NCI-H146 treated with DMSO at 0.1 percent for 48 hours (cell line): ENCODE measurements at regions not wholly inside any gene's neighbourhood (a gene's known extent, or its start where the extent isn't known, plus 50 kb on each side); places are given as distances from the start of the nearest gene placed in this dataset.
"Not testable (repeated sequence)": the region's sequence is repeated elsewhere in the genome, so short reads cannot be mapped to it uniquely, and the experiment has no call there.

Experiments
- DNase-seq: peaks from one replicate; lab custom pipeline; 2025; ENCODE audit not compliant: unreplicated experiment; lab: John Stamatoyannopoulos, UW

DNA sequence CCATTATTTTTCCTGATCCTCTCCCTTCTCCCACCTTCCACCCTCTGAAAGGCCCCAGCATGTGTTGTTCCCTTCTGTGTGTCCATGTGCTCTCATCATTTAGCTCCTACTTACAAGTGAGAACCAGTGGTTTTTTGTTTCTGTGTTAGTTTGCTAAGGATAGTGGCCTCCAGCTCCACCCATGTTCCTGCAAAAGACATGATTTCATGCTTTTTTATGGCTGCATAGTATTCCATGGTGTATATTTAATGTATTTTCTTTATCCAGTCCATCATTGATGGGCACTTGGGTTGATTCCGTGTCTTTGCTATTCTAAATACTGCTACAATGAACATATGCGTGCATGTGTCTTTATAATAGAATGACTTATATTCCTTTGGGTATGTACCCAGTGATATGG, 89.4 kb upstream of the C1orf174 start:
- no peak for DNase-seq

DNA sequence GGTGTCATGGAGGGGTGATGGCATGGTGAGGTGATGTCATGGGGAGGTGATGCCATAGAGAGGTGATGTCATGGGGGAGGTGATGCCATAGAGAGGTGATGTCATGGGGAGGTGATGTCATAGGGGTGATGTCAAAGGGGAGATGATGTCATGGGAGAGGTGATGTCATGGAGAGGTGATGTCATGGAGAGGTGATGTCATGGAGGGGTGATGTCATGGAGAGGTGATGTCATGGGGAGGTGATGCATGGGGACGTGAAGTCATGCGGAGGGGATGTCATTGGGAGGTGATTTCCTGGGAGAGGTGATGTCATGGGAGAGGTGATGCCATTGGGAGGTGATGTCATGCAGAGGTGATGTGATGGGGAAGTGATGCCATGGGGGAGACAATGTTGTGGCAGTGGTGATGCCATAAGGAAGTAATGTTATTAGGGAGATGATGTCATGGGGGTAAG, 92.1 kb upstream of the C1orf174 start:
- no peak for DNase-seq

DNA sequence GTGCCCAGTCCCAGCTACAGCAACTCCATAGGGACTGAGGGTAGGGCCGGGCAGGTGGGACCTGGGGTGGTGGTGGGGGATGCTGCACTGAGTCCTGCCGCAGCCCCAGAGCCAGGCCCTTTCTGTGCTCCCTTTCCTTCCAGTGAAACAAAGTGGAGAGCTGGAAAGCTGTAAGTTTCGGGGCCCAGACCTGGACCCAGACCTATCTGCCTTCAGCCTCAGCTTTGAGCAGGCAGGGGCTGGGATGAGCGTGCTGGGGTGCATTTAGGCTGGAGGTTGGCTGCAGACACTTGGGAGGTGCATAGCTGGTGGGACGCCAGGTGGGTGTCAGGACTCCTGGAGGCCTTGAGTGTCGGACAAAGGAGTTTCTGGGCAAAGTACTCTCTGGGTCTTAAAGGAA, 92.7 kb upstream of the C1orf174 start:
- no peak for DNase-seq

DNA sequence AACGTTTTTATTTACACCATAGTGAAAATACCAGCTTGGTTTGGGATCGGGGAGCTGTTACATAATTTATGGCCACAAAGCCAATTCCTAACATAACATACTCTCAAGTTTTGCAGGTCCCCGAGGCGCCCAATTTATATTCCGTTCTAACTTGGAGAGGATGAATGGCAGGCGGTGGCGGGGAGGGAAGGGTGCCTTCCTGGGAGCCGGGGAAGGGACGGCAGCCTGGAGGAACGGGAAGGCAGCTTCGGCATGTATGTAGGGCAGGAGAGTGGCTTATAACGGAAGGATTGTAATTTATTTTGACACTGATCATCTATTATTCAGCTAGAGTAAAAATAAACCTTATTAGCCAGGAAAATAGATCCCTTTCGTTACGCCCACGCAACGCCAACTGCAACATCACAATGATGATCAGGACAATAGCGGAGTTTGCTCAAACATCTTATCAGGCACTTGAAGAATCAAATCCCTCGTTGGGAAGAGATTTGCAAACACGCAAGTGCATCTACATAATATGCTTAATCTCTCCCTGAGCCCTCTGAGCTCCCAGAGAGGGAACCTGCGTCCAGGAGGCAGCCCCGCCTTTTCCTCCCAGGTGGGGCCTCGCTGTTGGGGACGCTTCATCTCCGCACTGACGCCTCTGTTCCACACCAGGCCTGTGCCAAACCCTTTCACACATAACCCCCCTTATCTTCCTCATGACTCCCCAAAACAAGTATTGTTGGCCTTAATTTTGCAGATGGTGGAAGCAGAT, 93.7 kb upstream of the C1orf174 start:
- no peak for DNase-seq

DNA sequence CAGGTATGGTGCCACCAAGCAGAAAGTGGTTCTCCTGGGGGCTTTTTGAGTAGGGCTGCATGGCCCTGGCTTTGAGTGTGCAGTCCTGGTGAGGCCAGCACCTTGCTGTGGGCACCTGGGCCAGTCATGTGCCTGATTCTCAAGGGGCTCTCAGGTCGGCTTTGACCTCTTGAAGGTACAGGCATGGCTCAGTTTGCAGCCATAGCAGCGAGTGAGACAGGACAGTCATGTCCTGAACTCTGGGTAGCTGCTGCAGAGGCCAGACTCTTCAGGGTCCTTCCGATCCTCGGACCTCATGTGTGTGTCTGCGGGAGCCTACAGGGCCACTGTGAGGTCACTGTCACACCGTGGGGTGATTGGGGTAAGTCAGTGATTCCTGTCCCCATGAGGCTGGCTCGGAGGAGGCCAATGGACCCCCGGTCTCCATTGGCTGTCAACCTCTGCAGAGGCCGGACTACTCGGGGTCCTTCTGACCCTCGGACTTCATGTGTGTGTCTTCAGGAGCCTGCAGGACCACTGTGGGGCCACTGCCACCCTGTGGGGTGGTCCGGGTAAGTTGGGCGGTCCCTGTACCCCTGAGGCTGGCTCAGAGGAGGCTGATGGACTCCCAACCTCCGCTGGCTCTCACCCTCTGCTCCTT, 95.2 kb upstream of the C1orf174 start:
- DNase-seq, result no peak

DNA sequence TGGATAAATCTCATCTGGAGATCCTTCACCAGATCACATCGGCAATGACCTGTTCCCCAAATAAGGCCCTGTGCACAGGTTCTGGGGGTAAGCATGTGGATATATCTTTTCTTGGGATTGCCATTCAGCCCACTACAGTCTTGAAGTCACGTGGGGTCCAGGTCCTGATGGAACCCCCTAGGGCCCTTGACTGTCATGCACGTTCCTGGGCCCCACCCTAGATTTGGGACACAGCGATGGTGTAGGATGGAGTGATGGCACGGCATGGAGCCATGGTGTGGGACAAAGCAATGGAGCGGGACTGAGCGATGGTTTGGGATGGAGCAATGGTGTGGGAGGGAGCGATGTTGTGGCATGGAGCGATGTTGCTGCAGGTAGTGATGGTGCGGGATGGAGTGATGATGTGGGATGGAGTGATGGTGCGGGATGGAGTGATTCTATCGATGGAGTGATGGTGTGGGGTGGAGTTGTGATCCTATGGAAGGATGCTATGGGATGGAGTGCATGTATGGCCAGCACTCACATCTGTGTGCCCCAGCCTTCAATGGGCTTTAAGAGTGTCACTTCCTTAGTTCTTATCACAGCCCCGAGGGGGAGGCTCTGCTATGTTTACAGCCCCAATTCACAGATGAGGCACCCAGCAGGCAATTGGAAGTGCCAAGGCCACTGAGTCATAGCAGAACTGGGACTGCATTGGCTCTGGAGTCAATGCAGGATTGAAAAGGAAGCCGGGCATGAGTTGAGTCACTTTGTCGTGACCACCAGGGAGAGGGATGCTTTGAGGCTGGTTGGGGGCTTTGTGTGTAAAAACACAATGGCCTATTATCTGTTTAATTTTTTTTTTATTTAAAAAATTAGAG, 97.0 kb upstream of the C1orf174 start:
- DNase-seq, result no peak

DNA sequence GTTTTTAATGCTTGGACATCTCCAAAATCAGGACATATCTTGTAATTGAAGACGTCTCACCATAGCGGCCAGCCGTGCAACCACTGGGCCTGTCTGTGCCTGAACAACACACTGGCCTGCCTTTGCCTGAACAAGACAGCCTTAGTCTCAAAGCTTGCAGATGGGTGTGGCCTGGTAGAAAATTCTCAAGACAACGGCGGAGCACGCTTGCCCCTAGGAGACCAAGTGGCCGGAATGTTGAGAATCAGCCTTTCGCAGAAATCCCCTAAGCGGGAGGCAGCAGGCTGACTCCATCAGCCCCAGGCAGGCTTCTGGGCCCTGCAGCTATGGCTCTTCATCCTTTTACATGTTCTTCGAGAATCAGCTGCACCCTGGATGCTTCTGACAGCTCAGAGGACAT, 98.0 kb upstream of the C1orf174 start:
- no peak for DNase-seq

DNA sequence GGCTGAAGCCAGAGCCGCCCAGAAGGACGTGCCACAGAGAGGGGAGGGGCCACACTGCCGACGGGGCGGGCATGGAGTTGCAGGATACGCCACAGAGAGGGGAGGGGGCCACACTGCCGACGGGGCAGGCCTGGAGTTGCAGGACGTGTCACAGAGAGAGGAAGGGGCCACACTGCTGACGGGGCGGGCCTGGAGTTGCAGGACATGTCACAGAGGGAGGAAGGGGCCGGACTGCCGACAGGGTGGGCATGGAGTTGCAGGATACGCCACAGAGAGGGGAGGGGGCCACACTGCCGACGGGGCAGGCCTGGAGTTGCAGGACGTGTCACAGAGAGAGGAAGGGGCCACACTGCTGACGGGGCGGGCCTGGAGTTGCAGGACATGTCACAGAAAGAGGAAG, 99.4 kb upstream of the C1orf174 start:
- not testable (repeated sequence) for DNase-seq

DNA sequence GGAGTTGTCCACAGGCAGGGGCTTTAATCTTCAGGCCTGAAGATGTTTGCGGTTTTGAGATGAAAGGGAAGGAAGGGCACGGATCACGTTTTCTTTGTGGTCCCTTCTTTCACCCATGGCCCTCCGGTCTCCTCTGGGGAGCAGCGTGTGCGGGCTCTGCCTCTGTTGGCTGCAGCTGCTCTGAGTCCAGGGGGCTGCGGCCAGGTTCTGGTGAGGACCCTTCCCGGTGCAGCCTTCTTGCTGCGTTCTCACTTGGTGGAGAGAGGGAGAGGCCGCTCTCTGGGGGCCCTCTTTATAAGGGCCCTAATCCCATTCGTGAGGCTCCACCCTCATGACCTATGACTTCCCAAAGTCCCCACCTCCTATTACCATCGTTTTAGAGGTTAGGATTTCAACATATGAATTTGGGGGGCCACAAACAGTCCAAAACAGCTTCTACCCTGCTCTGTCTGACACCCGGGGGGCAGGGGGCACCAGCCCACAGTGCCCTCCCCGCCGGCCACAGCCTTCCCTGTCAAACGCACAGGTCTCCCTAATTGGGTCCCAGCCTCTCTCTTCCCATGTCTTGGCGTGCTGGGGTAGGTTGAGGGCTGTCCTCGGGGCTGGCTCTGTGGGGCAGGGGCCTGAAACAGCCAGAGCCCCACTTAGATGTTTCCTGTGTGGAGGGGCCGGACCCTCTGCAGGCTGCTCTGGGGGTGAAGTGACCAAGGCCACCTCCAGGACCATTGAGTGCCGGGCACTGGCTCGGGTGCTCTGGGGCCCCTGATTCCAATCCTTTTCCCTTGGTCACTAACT, 100.1 kb upstream of the C1orf174 start:
- DNase-seq, result no peak

DNA sequence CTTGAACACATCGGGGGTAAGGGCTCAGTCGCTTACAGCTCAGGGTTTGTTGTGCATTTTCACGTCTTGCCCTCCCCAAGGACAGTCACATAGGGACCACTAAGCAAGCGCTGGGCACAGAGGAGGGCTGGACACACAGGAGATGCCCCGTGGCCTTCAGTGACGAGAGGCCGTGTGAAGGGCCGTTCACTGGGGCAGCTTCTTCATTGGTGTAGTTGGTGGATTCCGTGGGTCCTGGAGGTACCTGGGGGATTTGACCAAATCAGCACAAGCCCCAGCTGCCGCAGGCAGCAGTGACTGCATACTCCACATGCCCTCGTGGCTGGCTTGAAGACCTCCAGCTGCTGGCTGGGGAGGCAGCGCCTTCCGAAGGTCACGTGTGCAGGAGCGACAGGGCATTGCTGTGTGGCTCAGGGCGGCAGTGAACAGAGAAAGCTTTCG, 100.8 kb upstream of the C1orf174 start:
- no peak for DNase-seq

DNA sequence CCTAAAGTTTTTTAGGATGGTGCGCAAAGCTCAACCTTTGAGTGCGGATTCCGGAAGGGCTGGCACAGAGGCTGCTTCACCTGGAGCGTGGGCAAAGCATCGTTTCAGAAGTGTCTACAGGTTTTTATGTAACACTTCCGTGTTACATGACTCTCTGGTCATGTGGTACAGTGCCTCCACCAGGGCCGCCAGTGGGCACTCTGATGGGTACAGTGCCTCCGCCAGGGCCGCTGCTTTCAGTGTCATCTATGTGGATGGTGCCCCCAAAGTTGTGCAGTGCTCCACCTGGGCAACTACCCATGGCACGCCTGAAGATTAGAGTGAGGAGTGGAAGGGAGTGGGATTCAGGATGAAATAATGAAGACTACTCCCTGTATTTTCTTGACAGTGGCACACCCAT, 101.4 kb upstream of the C1orf174 start:
- DNase-seq, result no peak

DNA sequence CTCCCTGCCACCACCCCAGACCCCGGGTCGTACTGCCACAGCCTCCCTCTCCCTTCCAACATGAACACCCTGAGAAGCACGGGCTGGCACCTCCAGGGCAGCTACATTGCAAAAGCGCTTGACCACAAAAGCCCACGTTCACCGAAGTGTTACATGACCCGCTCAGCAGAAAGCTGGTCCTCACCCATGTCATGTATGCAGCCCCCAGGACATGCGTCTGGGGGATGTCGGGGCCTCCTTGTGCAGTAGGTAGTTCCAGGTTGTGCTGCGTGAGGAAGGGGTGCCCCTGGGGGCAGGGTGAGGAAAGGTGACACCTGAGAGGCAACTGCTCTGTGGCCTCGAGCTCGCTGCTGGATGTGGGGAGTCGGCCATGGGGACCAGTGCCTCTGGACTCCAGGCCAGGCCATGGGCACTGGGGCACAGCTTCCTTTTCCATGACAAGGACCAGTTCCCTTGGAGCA, 102.0 kb upstream of the C1orf174 start:
- no peak for DNase-seq

DNA sequence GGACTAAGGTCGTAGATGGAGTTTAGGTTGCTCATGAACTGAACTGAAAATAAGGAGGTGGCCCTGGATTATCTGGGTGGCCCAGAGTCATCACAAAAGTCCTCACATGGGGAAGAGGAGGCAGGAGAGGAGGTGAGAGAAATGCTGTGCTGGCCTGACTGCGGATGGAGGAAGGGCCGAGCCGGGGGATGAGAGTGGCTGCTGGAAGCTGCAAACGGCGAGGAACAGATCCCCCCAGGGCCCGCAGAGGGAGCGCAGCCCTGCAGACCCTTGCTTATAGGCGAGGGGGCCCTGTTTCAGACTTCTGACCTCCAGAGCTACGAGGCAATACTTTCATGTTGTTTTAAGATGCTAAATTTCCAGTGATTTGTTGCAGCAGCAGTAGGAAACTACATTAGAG, 102.7 kb upstream of the C1orf174 start:
- no peak for DNase-seq

DNA sequence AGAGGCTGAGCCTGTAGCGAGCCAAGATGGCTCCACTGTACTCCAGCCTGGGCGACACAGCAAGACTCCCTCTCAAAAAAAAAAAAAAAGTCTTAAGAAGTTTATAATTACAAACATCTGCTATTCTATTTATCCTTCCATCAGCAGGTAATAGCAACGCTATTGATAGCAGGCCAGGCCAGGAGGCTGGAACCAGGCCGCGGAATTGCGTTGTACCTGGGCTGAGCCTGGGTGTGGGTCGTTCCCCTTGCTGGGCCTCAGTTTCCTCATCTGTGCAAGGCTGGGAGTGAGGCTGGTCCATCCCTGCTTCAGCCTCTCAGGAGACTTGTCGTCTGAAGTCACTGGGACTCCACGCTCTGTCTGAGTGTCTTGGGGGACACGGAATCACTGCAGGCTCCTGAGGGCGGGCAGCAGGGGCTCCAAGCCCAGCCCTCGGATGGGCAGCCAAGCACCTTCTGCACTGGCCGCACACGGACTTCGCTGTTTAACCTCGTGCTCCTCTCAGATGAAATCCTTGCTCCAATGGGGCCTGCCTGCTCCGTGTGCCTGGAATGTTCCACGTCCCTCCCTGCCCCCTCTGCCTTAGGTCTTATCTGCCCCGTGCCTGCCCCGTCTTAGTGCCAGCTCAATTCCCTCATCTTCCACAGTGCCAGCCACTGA, 103.9 kb upstream of the C1orf174 start:
- no peak for DNase-seq

DNA sequence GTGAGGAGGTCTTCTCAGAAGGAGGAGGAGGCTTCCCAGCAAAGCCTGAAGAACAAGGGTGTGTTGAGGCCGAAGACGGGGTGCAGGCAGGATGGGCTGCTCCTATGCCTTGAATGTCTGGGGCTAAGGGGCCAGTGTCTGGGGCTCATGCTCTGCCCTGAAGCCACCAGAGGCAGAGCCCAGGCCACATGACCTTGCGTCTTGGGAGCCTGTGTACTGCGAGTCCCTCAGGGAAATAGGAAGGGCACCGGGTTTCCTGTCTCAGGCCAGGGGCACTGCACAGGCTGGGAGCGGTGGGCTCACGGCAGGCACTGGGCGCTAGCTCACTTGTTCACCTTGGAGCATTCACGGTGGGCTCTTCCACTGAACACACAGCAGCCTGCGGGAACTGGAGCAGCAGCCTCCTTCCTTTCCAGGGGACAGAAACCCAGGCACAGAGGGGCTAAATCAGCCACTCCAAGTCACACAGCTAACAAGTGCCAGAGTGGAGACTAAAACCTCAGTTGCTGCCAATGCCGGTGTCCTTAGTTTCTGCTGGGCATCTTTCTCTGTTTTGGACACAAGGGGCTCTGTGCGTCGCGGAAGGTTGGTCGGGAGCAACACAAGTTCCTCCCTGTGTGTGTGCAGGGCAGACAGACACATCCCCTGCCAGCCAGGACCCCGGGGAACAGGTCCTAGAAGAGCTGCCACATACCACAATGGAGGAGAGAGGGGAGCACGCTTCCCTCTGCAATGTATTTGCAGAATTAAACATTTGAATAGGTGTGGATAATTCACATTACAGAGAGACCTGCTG, 104.8 kb upstream of the C1orf174 start:
- DNase-seq, result no peak

DNA sequence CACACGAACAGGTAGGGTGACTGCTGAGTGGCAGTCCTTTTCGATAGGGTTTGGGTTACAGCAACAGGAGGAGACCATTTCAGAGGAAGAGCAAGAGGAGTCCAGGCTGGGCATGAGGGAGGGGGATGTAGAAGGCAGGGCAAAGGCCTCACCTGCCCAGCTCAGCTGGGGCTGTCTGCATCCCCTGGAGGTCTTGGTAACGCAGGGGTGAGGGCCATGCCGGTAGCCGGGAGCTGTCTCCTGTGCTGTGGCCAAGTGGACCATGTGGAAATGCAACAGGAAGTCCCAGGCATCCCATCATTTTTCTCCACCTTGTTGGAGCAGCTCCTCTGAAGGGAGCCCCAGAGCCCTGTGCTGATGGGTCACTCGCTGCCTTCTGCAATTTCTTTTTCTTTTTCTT, 105.4 kb upstream of the C1orf174 start:
- DNase-seq, result no peak

DNA sequence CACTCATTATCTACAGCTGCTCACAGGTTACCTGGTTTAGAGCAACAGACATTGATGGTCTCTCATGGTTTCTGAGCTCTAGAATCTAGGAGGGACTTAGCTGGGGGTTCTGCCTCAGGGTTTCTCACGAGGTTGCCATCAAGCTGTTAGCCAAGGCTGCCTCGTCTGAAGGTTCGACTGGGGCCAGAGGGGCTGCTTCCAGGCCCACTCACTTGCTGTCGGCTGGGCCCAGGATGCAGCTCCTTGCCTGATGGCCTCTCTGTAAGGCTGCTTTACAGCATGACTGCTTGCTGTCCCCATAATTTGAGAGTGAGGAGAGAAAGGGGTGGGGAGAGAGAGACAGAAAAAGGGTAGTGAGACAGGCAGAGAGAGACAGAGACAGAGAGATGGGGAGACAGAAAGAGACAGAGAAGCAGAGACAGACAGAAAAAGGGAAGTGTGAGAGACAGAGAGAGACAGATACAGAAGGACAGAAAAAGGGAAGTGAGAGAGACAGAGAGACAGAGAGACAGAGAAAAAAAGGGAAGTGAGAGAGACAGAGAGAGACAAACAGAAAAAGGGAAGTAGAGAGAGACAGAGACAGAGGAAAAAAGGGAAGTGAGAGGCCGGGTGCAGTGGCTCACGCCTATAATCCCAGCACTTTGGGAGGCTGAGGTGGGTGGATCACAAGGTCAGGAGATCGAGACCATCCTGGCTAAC, 106.8 kb upstream of the C1orf174 start:
- DNase-seq, result no peak

DNA sequence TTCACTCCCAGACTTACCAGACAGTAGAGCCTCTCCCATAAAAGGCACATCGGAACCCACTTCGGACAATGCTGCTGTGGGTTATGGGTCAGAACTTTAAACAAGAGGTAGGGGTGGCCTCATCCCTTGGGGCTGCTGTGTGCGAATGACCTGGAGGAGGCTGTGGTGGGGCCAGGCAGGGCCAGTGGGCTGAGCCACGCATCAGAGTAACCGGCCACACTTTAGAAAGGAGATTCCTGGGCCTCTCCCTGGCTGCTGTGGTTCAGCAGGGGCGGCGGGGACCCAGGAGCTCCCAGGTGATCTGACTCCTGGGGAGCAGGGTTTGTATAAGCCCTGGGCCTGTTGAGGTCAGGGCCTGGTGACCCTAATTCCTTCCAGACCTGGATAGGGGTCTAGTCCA, 110.2 kb upstream of the C1orf174 start:
- DNase-seq, result no peak
